Spleen (tissue), 11 donors: ENCODE measurements at regions not wholly inside any gene's neighbourhood (a gene's known extent, or its start where the extent isn't known, plus 50 kb on each side); places are given as distances from the start of the nearest gene placed in this dataset.

Experiments
- DNase-seq: peaks from one replicate; pipeline ENCODE4 v3.0.0-alpha.2; 2020
- H3K27ac ChIP-seq, 8 donors: fragments of 200-600 bp; sonication (generic) in 7 of 8; 1 replicate in 4 of 8; 2 replicates in 4 of 8; pipeline versions ENCODE4 v1.5.0 to v1.8.0; 2016 to 2021; ENCODE audit warnings: inconsistent platforms in 4 of 8, mild to moderate bottlenecking in 4 of 8, moderate library complexity in 1 of 8
- H3K27me3 ChIP-seq, 7 donors: fragments of 200-600 bp; sonication (generic) in 6 of 7; replicated peaks in 1 of 7; 1 replicate in 4 of 7; 2 replicates in 3 of 7; pipeline versions ENCODE4 v1.5.0 to v1.8.0; 2016 to 2021; ENCODE audit warnings: inconsistent platforms in 3 of 7, mild to moderate bottlenecking in 1 of 7
- H3K36me3 ChIP-seq, 6 donors: fragments of 200-600 bp; sonication (generic) in 5 of 6; 1 replicate in 4 of 6; 2 replicates in 2 of 6; pipeline versions ENCODE4 v1.5.0 to v1.8.0; 2016 to 2021; ENCODE audit warnings: inconsistent platforms in 2 of 6
- H3K4me1 ChIP-seq, 6 donors: fragments of 200-600 bp; sonication (generic) in 5 of 6; 1 replicate in 3 of 6; 2 replicates in 3 of 6; pipeline versions ENCODE4 v1.5.0 to v1.8.0; 2016 to 2021; ENCODE audit warnings: inconsistent platforms in 3 of 6
- H3K4me3 ChIP-seq, 8 donors: fragments of 200-600 bp; sonication (generic) in 7 of 8; 1 replicate in 4 of 8; 2 replicates in 4 of 8; pipeline versions ENCODE4 v1.5.0 to v1.8.0; 2016 to 2021; ENCODE audit warnings: inconsistent platforms in 4 of 8, mild to moderate bottlenecking in 4 of 8, moderate library complexity in 2 of 8
- H3K9me3 ChIP-seq, 8 donors: fragments of 200-600 bp; sonication (generic) in 7 of 8; 1 replicate in 4 of 8; 2 replicates in 4 of 8; pipeline versions ENCODE4 v1.5.0 to v1.8.0; 2016 to 2021; ENCODE audit warnings: inconsistent platforms in 4 of 8
- CTCF ChIP-seq, 11 experiments: fragments of 200-600 bp in 7 of 11; fragments of 450-650 bp in 4 of 11; sonication (generic) in 4 of 11; IDR thresholded peaks in 8 of 11; conservative IDR thresholded peaks in 3 of 11; 1 replicate in 7 of 11; 2 replicates in 4 of 11; pipeline versions ENCODE4 v1.4.0 to v1.8.0; 2016 to 2021; ENCODE audit warnings: antibody characterized with exemption in 11 of 11, inconsistent platforms in 4 of 11, mild to moderate bottlenecking in 1 of 11
- POLR2A ChIP-seq, 3 donors: fragments of 450-650 bp; IDR thresholded peaks; one replicate each; pipeline ENCODE4 v1.5.1; 2017; ENCODE audit warnings: antibody characterized with exemption in 3 of 3, mild to moderate bottlenecking in 1 of 3
- POLR2AphosphoS5 ChIP-seq, 3 donors: sonication (generic); formaldehyde crosslinking; IDR thresholded peaks; one replicate each; pipeline ENCODE4 v1.5.1; 2017; ENCODE audit warnings: antibody characterized with exemption in 3 of 3
- WGBS, 5 donors: extraction: QIAGEN DNeasy Blood & Tissue Kit in 3 of 5; methylation state at CpG; one replicate each; pipeline versions ENCODE4 v1.1.5 to v1.1.7; 2013 to 2018; 5-methylcytosine and 5-hydroxymethylcytosine counted together
- intact Hi-C: fragments of 100-400 bp; cut with DNase I; formaldehyde crosslinking; loops from one replicate; pipeline ENCODE4 v1.15.0; 2023; ENCODE audit warnings: low total_unique reads
- donor health status: healthy with polysubstance abuse.
- donor health status: DM: no; HTN: no; CAD: no; lungs with moderate emphysema.
- donor health status: DM: no; HTN: no; CAD: no.
- donor health status: Bipolar disorder and iron deficiency.
- donor health status: healthy.
- donor health status: DM: no; HTN: no; CAD: no.
- donor health status: DM: yes; HTN: yes; CAD: no.

- Histone ChIP-seq H3K9me3 (no peaks in the 10 kb centered on the region), H3K27me3 (no peaks in the 10 kb centered on the region), H3K4me3 (no peak overlapping the region), H3K36me3 (no peaks in the 10 kb centered on the region), H3K27ac (no peak overlapping the region), H3K4me1 (no peaks in the 10 kb centered on the region)
- no peak for TF ChIP-seq CTCF (IDR thresholded peaks at IDR 0.05 in 8 of 11, conservative IDR thresholded peaks at IDR 0.05 in 3 of 11)
- no peak for TF ChIP-seq POLR2A (IDR thresholded peaks at IDR 0.05)
- TF ChIP-seq POLR2AphosphoS5 (IDR thresholded peaks at IDR 0.05), result no peak
- intact Hi-C loops, result no loop called here
- 76 to 87% (median 80%) methylated on average over 7 of the region's 7 CpGs for WGBS, 5 donors
- DNase-seq, result no peak
These were observed 246.8 kb upstream of the RAB6C start for GRCh38 chr2:129732630-129733026.

- intact Hi-C loops, result no loop called here
- no peak for DNase-seq
- 75 to 81% (median 76%) methylated on average over 3 of the region's 3 CpGs for WGBS, 5 donors
These were observed 246.4 kb upstream of the RAB6C start for GRCh38 chr2:129733041-129733440.

GRCh38 chr2:129733579-129733978, 245.9 kb upstream of the RAB6C start:
- no peak for TF ChIP-seq POLR2A (IDR thresholded peaks at IDR 0.05)
- no peak for TF ChIP-seq CTCF (IDR thresholded peaks at IDR 0.05 in 8 of 11, conservative IDR thresholded peaks at IDR 0.05 in 3 of 11)
- TF ChIP-seq POLR2AphosphoS5 (IDR thresholded peaks at IDR 0.05), result no peak
- 58 to 78% (median 71%) methylated on average over 2 of the region's 2 CpGs for WGBS, 5 donors
- Histone ChIP-seq H3K36me3 (no peaks in the 10 kb centered on the region), H3K4me1 (no peaks in the 10 kb centered on the region), H3K27ac (no peak overlapping the region), H3K9me3 (no peaks in the 10 kb centered on the region), H3K4me3 (no peak overlapping the region), H3K27me3 (no peaks in the 10 kb centered on the region)
- intact Hi-C loops, result no loop called here
- DNase-seq, result no peak

More at GRCh38 chr2:129733041-129733440, 246.4 kb upstream of the RAB6C start:
- H3K4me1 ChIP-seq, result no peaks in the 10 kb centered on the region
- no peaks in the 10 kb centered on the region for H3K36me3 ChIP-seq
- TF ChIP-seq POLR2A (IDR thresholded peaks at IDR 0.05) (no peak), POLR2AphosphoS5 (IDR thresholded peaks at IDR 0.05) (no peak), CTCF (IDR thresholded peaks at IDR 0.05 in 8 of 11, conservative IDR thresholded peaks at IDR 0.05 in 3 of 11) (no peak)
- no peak overlapping the region for H3K27ac ChIP-seq
- H3K4me3 ChIP-seq, result no peak overlapping the region
- H3K27me3 ChIP-seq, result no peaks in the 10 kb centered on the region
- no peaks in the 10 kb centered on the region for H3K9me3 ChIP-seq

- Histone ChIP-seq H3K27ac (no peak overlapping the region), H3K27me3 (no peaks in the 10 kb centered on the region), H3K4me3 (no peak overlapping the region), H3K9me3 (no peaks in the 10 kb centered on the region), H3K4me1 (no peaks in the 10 kb centered on the region), H3K36me3 (no peaks in the 10 kb centered on the region)
- intact Hi-C loops, result no loop called here
- TF ChIP-seq POLR2AphosphoS5 (IDR thresholded peaks at IDR 0.05), result no peak
- TF ChIP-seq CTCF (IDR thresholded peaks at IDR 0.05 in 8 of 11, conservative IDR thresholded peaks at IDR 0.05 in 3 of 11), result no peak
- TF ChIP-seq POLR2A (IDR thresholded peaks at IDR 0.05), result no peak
- WGBS, 5 donors, result 81 to 92% (median 83%) methylated on average over 10 of the region's 10 CpGs
- no peak for DNase-seq
These were observed 245.0 kb upstream of the RAB6C start for GRCh38 chr2:129734343-129735034.
